H1 (cell line): ENCODE measurements at regions not wholly inside any gene's neighbourhood (a gene's known extent, or its start where the extent isn't known, plus 50 kb on each side); places are given as distances from the start of the nearest gene placed in this dataset.

ENCODE experiments used
- CTCF ChIA-PET: fragments of 300-600 bp; sonication (Branson Sonifier 250); formaldehyde crosslinking; loops from one replicate; lab custom pipeline; 2021; ENCODE audit not compliant: partially characterized antibody; lab: Charles Lee
- POLR2A ChIA-PET: fragments of 300-600 bp; sonication (Branson Sonifier 250); formaldehyde crosslinking; loops from one replicate; lab custom pipeline; 2021; ENCODE audit warnings: inconsistent platforms; ENCODE audit not compliant: partially characterized antibody; lab: Charles Lee
- DNase-seq, 2 experiments: peaks; one replicate each; pipeline versions ENCODE4 v3.0.0 to v3.0.0-alpha.2; 2010 to 2022; ENCODE audit warnings: low spot score in 2 of 2, low read depth in 1 of 2, mixed read lengths in 1 of 2
- FAIRE-seq: peaks from 2 replicates; lab custom pipeline; 2011; peaks lifted over from hg19 to GRCh38; lab: Jason Lieb, UNC
- H2AFZ ChIP-seq: 2 replicates; pipeline ENCODE4 v1.8.1; 2012; ENCODE audit warnings: low read length, inconsistent platforms
- H2AK5ac ChIP-seq: 2 replicates; pipeline ENCODE4 v1.6.1; 2013; ENCODE audit warnings: low read depth, low read length
- H2BK120ac ChIP-seq: replicated peaks from 2 replicates; pipeline ENCODE3; 2013; ENCODE audit warnings: low read depth, low read length, inconsistent platforms
- H2BK12ac ChIP-seq: 2 replicates; pipeline ENCODE4 v1.6.1; 2013; ENCODE audit warnings: low read depth, low read length
- H2BK15ac ChIP-seq: 2 replicates; pipeline ENCODE4 v1.6.1; 2013; ENCODE audit warnings: low read length
- H2BK20ac ChIP-seq: 2 replicates; pipeline ENCODE4 v1.6.1; 2013; ENCODE audit warnings: low read length
- H2BK5ac ChIP-seq: 2 replicates; pipeline ENCODE4 v1.6.1; 2013; ENCODE audit warnings: low read depth, low read length
- H3K14ac ChIP-seq: 2 replicates; pipeline ENCODE4 v1.6.1; 2013; ENCODE audit warnings: inconsistent platforms; ENCODE audit not compliant: insufficient read length
- H3K18ac ChIP-seq: 2 replicates; pipeline ENCODE4 v1.6.1; 2013; ENCODE audit warnings: low read length; ENCODE audit errors: extremely low read depth
- H3K23ac ChIP-seq: 2 replicates; pipeline ENCODE4 v1.6.1; 2013; ENCODE audit warnings: inconsistent platforms; ENCODE audit not compliant: insufficient read length
- H3K23me2 ChIP-seq: 2 replicates; pipeline ENCODE4 v1.6.1; 2013; ENCODE audit warnings: low read depth, low read length
- H3K27ac ChIP-seq: 2 replicates; pipeline ENCODE4 v1.6.1; 2011; ENCODE audit warnings: low read depth, low read length, inconsistent platforms
- H3K27me3 ChIP-seq, 4 experiments: replicated peaks in 1 of 4; 1 replicate in 1 of 4; 2 replicates in 3 of 4; pipeline versions ENCODE4 v1.6.1 to v1.8.1; 2011 to 2013; ENCODE audit warnings: low read length in 3 of 4, mild to moderate bottlenecking in 3 of 4, inconsistent platforms in 2 of 4, mixed read lengths in 2 of 4, moderate library complexity in 1 of 4; ENCODE audit not compliant: control insufficient read depth in 3 of 4, insufficient read depth in 3 of 4; ENCODE audit errors: extremely low read depth in 1 of 4
- H3K36me3 ChIP-seq, 4 experiments: 2 replicates each; pipeline versions ENCODE4 v1.6.1 to v1.8.1; 2011 to 2013; ENCODE audit warnings: mild to moderate bottlenecking in 4 of 4, low read length in 3 of 4, moderate library complexity in 2 of 4, control low read depth in 1 of 4, inconsistent platforms in 1 of 4; ENCODE audit not compliant: insufficient read depth in 4 of 4, control insufficient read depth in 2 of 4
- H3K4ac ChIP-seq: replicated peaks from 2 replicates; pipeline ENCODE3; 2013; ENCODE audit warnings: low read length, low read depth, mixed read lengths, inconsistent platforms; ENCODE audit not compliant: insufficient read length
- H3K4me1 ChIP-seq, 4 experiments: replicated peaks in 1 of 4; 1 replicate in 1 of 4; 2 replicates in 3 of 4; pipeline versions ENCODE4 v1.6.1 to v1.8.1; 2011 to 2013; ENCODE audit warnings: low read length in 3 of 4, inconsistent platforms in 2 of 4, mixed read lengths in 1 of 4; ENCODE audit not compliant: insufficient read depth in 4 of 4, control insufficient read depth in 3 of 4
- H3K4me2 ChIP-seq, 2 experiments: 2 replicates each; pipeline versions ENCODE4 v1.6.1 to v1.8.1; 2011 to 2013; ENCODE audit warnings: low read depth in 2 of 2, low read length in 2 of 2, control low read depth in 1 of 2, inconsistent platforms in 1 of 2, mild to moderate bottlenecking in 1 of 2; ENCODE audit not compliant: insufficient read depth in 1 of 2
- H3K4me3 ChIP-seq, 4 experiments: fragments of 200-600, 300-600 bp in 1 of 4; sonication (generic), shearing (Covaris generic), sonication (Bioruptor Twin) in 1 of 4; 2 replicates each; pipeline versions ENCODE4 v1.5.1 to v1.8.1; 2011 to 2016; ENCODE audit warnings: low read length in 4 of 4, low read depth in 3 of 4, control low read depth in 2 of 4, inconsistent platforms in 2 of 4, mild to moderate bottlenecking in 2 of 4, mixed read lengths in 1 of 4, moderate library complexity in 1 of 4; ENCODE audit not compliant: insufficient read depth in 2 of 4; ENCODE audit errors: extremely low read depth in 1 of 4
- H3K56ac ChIP-seq: replicated peaks from 2 replicates; pipeline ENCODE3; 2013; ENCODE audit warnings: low read depth, mild to moderate bottlenecking, mixed read lengths, low read length, inconsistent platforms; ENCODE audit not compliant: insufficient read length
- H3K79me1 ChIP-seq: 2 replicates; pipeline ENCODE4 v1.6.1; 2013; ENCODE audit warnings: low read depth, low read length, control low read depth
- H3K79me2 ChIP-seq, 2 experiments: 2 replicates each; pipeline versions ENCODE4 v1.6.1 to v1.8.1; 2012 to 2013; ENCODE audit warnings: low read length in 2 of 2, mild to moderate bottlenecking in 2 of 2, inconsistent platforms in 1 of 2; ENCODE audit not compliant: insufficient read depth in 2 of 2, control insufficient read depth in 1 of 2
- H3K9ac ChIP-seq, 4 experiments: replicated peaks in 1 of 4; 1 replicate in 1 of 4; 2 replicates in 3 of 4; pipeline versions ENCODE4 v1.6.1 to v1.8.1; 2011 to 2013; ENCODE audit warnings: low read depth in 3 of 4, low read length in 3 of 4, control low read depth in 2 of 4, mild to moderate bottlenecking in 2 of 4, moderate library complexity in 2 of 4, inconsistent platforms in 1 of 4; ENCODE audit errors: extremely low read depth in 1 of 4
- H3K9me3 ChIP-seq, 2 experiments: 2 replicates each; pipeline versions ENCODE4 v1.6.1 to v1.8.1; 2012 to 2013; ENCODE audit warnings: mild to moderate bottlenecking in 2 of 2, moderate library complexity in 2 of 2, control low read depth in 1 of 2, inconsistent platforms in 1 of 2, low read depth in 1 of 2, low read length in 1 of 2, mixed read lengths in 1 of 2; ENCODE audit not compliant: insufficient read depth in 2 of 2
- H4K20me1 ChIP-seq, 2 experiments: replicated peaks in 1 of 2; 2 replicates each; pipeline versions ENCODE3 to v1.8.1; 2011 to 2013; ENCODE audit warnings: inconsistent platforms in 2 of 2, low read length in 2 of 2, mild to moderate bottlenecking in 1 of 2; ENCODE audit not compliant: insufficient read depth in 2 of 2, control insufficient read depth in 1 of 2
- H4K5ac ChIP-seq: 2 replicates; pipeline ENCODE4 v1.6.1; 2013; ENCODE audit warnings: low read length, low read depth, mixed read lengths, inconsistent platforms; ENCODE audit not compliant: insufficient read length
- H4K8ac ChIP-seq: 2 replicates; pipeline ENCODE4 v1.8.0; 2013; ENCODE audit warnings: mild to moderate bottlenecking, moderate library complexity, low read length, inconsistent platforms; ENCODE audit not compliant: insufficient read depth; ENCODE audit errors: extremely low read depth
- H4K91ac ChIP-seq: replicated peaks from 2 replicates; pipeline ENCODE3; 2013; ENCODE audit warnings: low read length, mixed read lengths, inconsistent platforms; ENCODE audit not compliant: insufficient read length
- CHD2 ChIP-seq: IDR thresholded peaks from 2 replicates; pipeline ENCODE4 v1.6.1; 2012; ENCODE audit warnings: low read length, improper control_type of control experiment
- EGR1 ChIP-seq: IDR thresholded peaks from 2 replicates; pipeline ENCODE4 v1.6.1; 2011; ENCODE audit warnings: low read depth, low read length, borderline replicate concordance
- JUN ChIP-seq: IDR thresholded peaks from 2 replicates; pipeline ENCODE4 v1.6.1; 2011; ENCODE audit warnings: low read depth, mild to moderate bottlenecking, improper control_type of control experiment, low read length
- POLR2AphosphoS5 ChIP-seq: IDR thresholded peaks from 2 replicates; pipeline ENCODE4 v1.6.1; 2011; ENCODE audit warnings: low read depth, low read length
- RFX5 ChIP-seq: IDR thresholded peaks from 2 replicates; pipeline ENCODE4 v1.6.1; 2011; ENCODE audit warnings: low read depth, low read length, improper control_type of control experiment, borderline replicate concordance
- RNF2 ChIP-seq: fragments of 200-900, 300-1000 bp; sonication (generic); IDR thresholded peaks from 2 replicates; pipeline ENCODE4 v1.7.1; 2016; ENCODE audit warnings: borderline replicate concordance, low read depth, mild to moderate bottlenecking, antibody characterized with exemption, low read length; ENCODE audit not compliant: poor library complexity, severe bottlenecking; ENCODE audit errors: missing control alignments
- SAP30 ChIP-seq: fragments of 300-600 bp; sonication (generic); IDR thresholded peaks from 2 replicates; pipeline ENCODE4 v1.7.1; 2012; ENCODE audit warnings: low read length, moderate library complexity, mild to moderate bottlenecking, inconsistent platforms; ENCODE audit not compliant: insufficient read depth, insufficient replicate concordance
- SP4 ChIP-seq: IDR thresholded peaks from 2 replicates; pipeline ENCODE4 v1.6.1; 2012; ENCODE audit warnings: low read length, inconsistent platforms
- SUZ12 ChIP-seq: fragments of 200-600 bp; sonication (generic); IDR thresholded peaks from 2 replicates; pipeline ENCODE4 v1.6.1; 2012; ENCODE audit warnings: mild to moderate bottlenecking, inconsistent platforms, low read length, moderate library complexity, mixed read lengths
- TBP ChIP-seq: IDR thresholded peaks from 2 replicates; pipeline ENCODE4 v1.6.1; 2011; ENCODE audit warnings: low read depth, low read length, improper control_type of control experiment
- WGBS, 2 experiments: shearing (Covaris generic) in 1 of 2; methylation state at CpG; one replicate each; pipeline versions ENCODE4 v1.1.6 to v1.1.7; 2013 to 2015; ENCODE audit warnings: low lambda C conversion rate in 2 of 2, mixed read lengths in 2 of 2, inconsistent platforms in 1 of 2, low coverage in 1 of 2, missing lambda C conversion rate in 1 of 2; ENCODE audit not compliant: insufficient replicate concordance in 2 of 2, insufficient coverage in 1 of 2, insufficient read length in 1 of 2; ENCODE audit errors: extremely low coverage in 1 of 2, missing lambda C conversion rate in 1 of 2; 5-methylcytosine and 5-hydroxymethylcytosine counted together

- Histone ChIP-seq H3K18ac (no peak overlapping the region), H2BK12ac (no peak overlapping the region), H3K79me2 (no peaks in the 10 kb centered on the region), H4K8ac (no peak overlapping the region; the same call in 1 of the 2 replicates), H3K14ac (no peak overlapping the region), H3K79me1 (no peaks in the 10 kb centered on the region), H4K91ac (no peak overlapping the region), H3K27me3 (no peaks in the 10 kb centered on the region), H3K4ac (no peak overlapping the region), H4K5ac (no peak overlapping the region), H2AFZ (no peak overlapping the region), H4K20me1 (no peaks in the 10 kb centered on the region), H3K56ac (no peak overlapping the region), H2AK5ac (no peak overlapping the region), H3K23me2 (no peaks in the 10 kb centered on the region; the same call in 1 of the 2 replicates), H3K9ac (no peak overlapping the region), H3K4me3 (no peak overlapping the region), H3K27ac (no peak overlapping the region), H3K9me3 (peaks cover 2 to 7% of the 10 kb centered on the region in 2 experiments; a peak in 1 of 4 replicates), H2BK5ac (no peak overlapping the region), H3K23ac (no peak overlapping the region), H2BK15ac (no peak overlapping the region), H3K4me2 (no peak overlapping the region), H2BK20ac (no peak overlapping the region), H3K36me3 (0 out of 8 replicates have a peak, but pooled peaks cover 0 to 2% (median 0%) of the 10 kb centered on the region in 4 experiments), H2BK120ac (no peak overlapping the region), H3K4me1 (no peaks in the 10 kb centered on the region)
- FAIRE-seq (no peak), DNase-seq (no peak)
- CTCF ChIA-PET: interaction anchor here (0.8 to 1.0 kb wide), 2 partner anchors 19 to 33 kb away, joined by 3 to 4 read pairs; no protein-coding TSS in a partner anchor
- no peak for TF ChIP-seq RNF2
- no peak for TF ChIP-seq SP4
- TF ChIP-seq POLR2AphosphoS5: no peak
- TF ChIP-seq RFX5: no peak
- no peak for TF ChIP-seq SAP30
- no peak for TF ChIP-seq SUZ12
- no peak for TF ChIP-seq JUN
- no peak for TF ChIP-seq CHD2
- no peak for TF ChIP-seq EGR1
- no peak for TF ChIP-seq TBP
- 91% methylated on average over 3 of the region's 3 CpGs; no CpG with 5 or more reads in 1 of the 2 experiments for WGBS, 2 experiments
- POLR2A ChIA-PET: no interaction called here
These were observed 796.7 kb downstream of the QKI start for GRCh38 chr6:164211254-164211653.
